Suprapubic skin (tissue), 4 donors: ENCODE measurements at regions not wholly inside any gene's neighbourhood (a gene's known extent, or its start where the extent isn't known, plus 50 kb on each side); places are given as distances from the start of the nearest gene placed in this dataset.
A peak's percentile ranks its signal among the peaks of the same experiment; 100 is the strongest.

Experiments
- DNase-seq, 2 donors: peaks; one replicate each; pipeline ENCODE4 v3.0.0-alpha.2; 2019; ENCODE audit warnings: low spot score in 2 of 2
- H3K27ac ChIP-seq: fragments of 200-600 bp; sonication (generic); one replicate; pipeline ENCODE4 v1.5.1; 2019
- H3K27me3 ChIP-seq: fragments of 200-600 bp; sonication (generic); one replicate; pipeline ENCODE4 v1.5.1; 2019
- H3K36me3 ChIP-seq: fragments of 200-600 bp; sonication (generic); one replicate; pipeline ENCODE4 v1.5.1; 2019
- H3K4me1 ChIP-seq: fragments of 200-600 bp; sonication (generic); one replicate; pipeline ENCODE4 v1.5.1; 2019
- H3K4me3 ChIP-seq: fragments of 200-600 bp; sonication (generic); one replicate; pipeline ENCODE4 v1.5.1; 2019; ENCODE audit warnings: mild to moderate bottlenecking
- H3K9me3 ChIP-seq: fragments of 200-600 bp; sonication (generic); one replicate; pipeline ENCODE4 v1.5.1; 2019
- CTCF ChIP-seq, 2 donors: fragments of 200-600 bp in 1 of 2; fragments of 450-650 bp in 1 of 2; sonication (generic) in 1 of 2; IDR thresholded peaks; one replicate each; pipeline ENCODE4 v1.5.1; 2016 to 2019; ENCODE audit warnings: antibody characterized with exemption in 2 of 2, mild to moderate bottlenecking in 1 of 2, moderate library complexity in 1 of 2
- EP300 ChIP-seq: sonication (generic); formaldehyde crosslinking; IDR thresholded peaks from one replicate; pipeline ENCODE4 v1.6.1; 2017; ENCODE audit warnings: antibody characterized with exemption
- POLR2A ChIP-seq, 2 donors: fragments of 450-650 bp; IDR thresholded peaks; one replicate each; pipeline ENCODE4 v1.6.1; 2017; ENCODE audit warnings: antibody characterized with exemption in 2 of 2, mild to moderate bottlenecking in 2 of 2, moderate library complexity in 2 of 2
- POLR2AphosphoS5 ChIP-seq, 3 donors: sonication (generic); formaldehyde crosslinking; IDR thresholded peaks; one replicate each; pipeline ENCODE4 v1.6.1; 2017; ENCODE audit warnings: antibody characterized with exemption in 3 of 3
- WGBS: methylation state at CpG from one replicate; pipeline ENCODE4 v1.1.5; 2018; 5-methylcytosine and 5-hydroxymethylcytosine counted together

GRCh38 chr11:15779518-15779917, 576.8 kb downstream of the SOX6 start:
- no peak for DNase-seq
- Histone ChIP-seq H3K27me3 (no peaks in the 10 kb centered on the region), H3K36me3 (no peaks in the 10 kb centered on the region), H3K4me1 (peaks cover 23% of the 10 kb centered on the region), H3K27ac (no peak overlapping the region), H3K9me3 (no peaks in the 10 kb centered on the region), H3K4me3 (no peak overlapping the region)
- WGBS = 76% methylated on average over 2 of the region's 2 CpGs
- TF ChIP-seq POLR2A (IDR thresholded peaks at IDR 0.05) = no peak
- TF ChIP-seq CTCF (IDR thresholded peaks at IDR 0.05) = no peak
- no peak for TF ChIP-seq POLR2AphosphoS5 (IDR thresholded peaks at IDR 0.05)
- TF ChIP-seq EP300 = no peak

GRCh38 chr11:15780382-15780781, 576.0 kb downstream of the SOX6 start:
- WGBS = 92% methylated on average over 4 of the region's 5 CpGs
- H3K27ac ChIP-seq = no peak overlapping the region
- TF ChIP-seq CTCF (IDR thresholded peaks at IDR 0.05) (no peak), POLR2AphosphoS5 (IDR thresholded peaks at IDR 0.05) (no peak), EP300 (no peak), POLR2A (IDR thresholded peaks at IDR 0.05) (no peak)
- H3K9me3 ChIP-seq = no peaks in the 10 kb centered on the region
- no peak overlapping the region for H3K4me3 ChIP-seq
- DNase-seq = no peak
- peaks cover 18% of the 10 kb centered on the region for H3K4me1 ChIP-seq
- no peaks in the 10 kb centered on the region for H3K36me3 ChIP-seq
- H3K27me3 ChIP-seq = no peaks in the 10 kb centered on the region

GRCh38 chr11:15780837-15781236, 575.5 kb downstream of the SOX6 start:
- Histone ChIP-seq H3K27ac (no peak overlapping the region), H3K4me1 (peaks cover 17% of the 10 kb centered on the region), H3K9me3 (no peaks in the 10 kb centered on the region), H3K36me3 (no peaks in the 10 kb centered on the region), H3K27me3 (no peaks in the 10 kb centered on the region), H3K4me3 (no peak overlapping the region)
- TF ChIP-seq POLR2AphosphoS5 (IDR thresholded peaks at IDR 0.05) = no peak
- TF ChIP-seq POLR2A (IDR thresholded peaks at IDR 0.05) = no peak
- no peak for TF ChIP-seq EP300
- no peak for TF ChIP-seq CTCF (IDR thresholded peaks at IDR 0.05)
- 70% methylated on average over 2 of the region's 2 CpGs for WGBS
- DNase-seq = no peak

- no peak for DNase-seq
- peaks cover 17% of the 10 kb centered on the region for H3K4me1 ChIP-seq
- no peaks in the 10 kb centered on the region for H3K27me3 ChIP-seq
- H3K36me3 ChIP-seq = no peaks in the 10 kb centered on the region
- H3K9me3 ChIP-seq = no peaks in the 10 kb centered on the region
- WGBS = 44% methylated on average over 4 of the region's 4 CpGs
- no peak for TF ChIP-seq CTCF (IDR thresholded peaks at IDR 0.05)
- no peak for TF ChIP-seq EP300
- TF ChIP-seq POLR2AphosphoS5 (IDR thresholded peaks at IDR 0.05) = no peak
- TF ChIP-seq POLR2A (IDR thresholded peaks at IDR 0.05) = no peak
- H3K4me3 ChIP-seq = no peak overlapping the region
- peak overlapping the region; percentile 43 for H3K27ac ChIP-seq
Observed at GRCh38 chr11:15783619-15784018, 572.7 kb downstream of the SOX6 start.

GRCh38 chr11:15793043-15793996, 563.0 kb downstream of the SOX6 start:
- Histone ChIP-seq H3K36me3 (no peaks in the 10 kb centered on the region), H3K4me3 (no peak overlapping the region), H3K27me3 (no peaks in the 10 kb centered on the region), H3K4me1 (no peaks in the 10 kb centered on the region), H3K9me3 (no peaks in the 10 kb centered on the region), H3K27ac (no peak overlapping the region)
- no peak for TF ChIP-seq CTCF (IDR thresholded peaks at IDR 0.05)
- TF ChIP-seq POLR2A (IDR thresholded peaks at IDR 0.05) = no peak
- no peak for TF ChIP-seq EP300
- TF ChIP-seq POLR2AphosphoS5 (IDR thresholded peaks at IDR 0.05) = no peak
- no peak for DNase-seq
- WGBS = 80% methylated on average over 5 of the region's 5 CpGs
